Left ventricle myocardium inferior (tissue), 1 donor: ENCODE measurements at regions not wholly inside any gene's neighbourhood (a gene's known extent, or its start where the extent isn't known, plus 50 kb on each side); places are given as distances from the start of the nearest gene placed in this dataset.
"Not testable (repeated sequence)": the region's sequence is repeated elsewhere in the genome, so short reads cannot be mapped to it uniquely, and the experiment has no call there.

Experiments used
- DNase-seq: peaks from one replicate; pipeline ENCODE4 v3.0.0-alpha.2; 2020
- H3K27ac ChIP-seq: fragments of 200-600 bp; replicated peaks from 2 replicates; pipeline ENCODE4 v1.8.0; 2021
- H3K27me3 ChIP-seq: fragments of 200-600 bp; 2 replicates; pipeline ENCODE4 v1.8.0; 2021; ENCODE audit warnings: low read depth
- H3K36me3 ChIP-seq: fragments of 200-600 bp; 2 replicates; pipeline ENCODE4 v1.8.0; 2021
- H3K4me1 ChIP-seq: fragments of 200-600 bp; 2 replicates; pipeline ENCODE4 v1.8.0; 2021
- H3K4me3 ChIP-seq: fragments of 200-600 bp; 2 replicates; pipeline ENCODE4 v1.8.0; 2021; ENCODE audit warnings: mild to moderate bottlenecking, moderate library complexity
- H3K9me3 ChIP-seq: fragments of 200-600 bp; replicated peaks from 2 replicates; pipeline ENCODE4 v1.8.0; 2021
- CTCF ChIP-seq: fragments of 200-600 bp; IDR thresholded peaks from 2 replicates; pipeline ENCODE4 v1.8.0; 2021; ENCODE audit warnings: antibody characterized with exemption, mild to moderate bottlenecking, borderline replicate concordance
- intact Hi-C: fragments of 100-400 bp; cut with micrococcal nuclease; formaldehyde crosslinking; loops from one replicate; pipeline ENCODE4 v1.11.0; 2022
- donor health status: DM: no; HTN: yes; CAD: no; lungs with severe emphysema.

GRCh38 chr6:90687775-90688380 lies 101.0 kb upstream of the MAP3K7 start:
- H3K4me3 ChIP-seq = no peak overlapping the region
- H3K27ac ChIP-seq = no peak overlapping the region
- H3K9me3 ChIP-seq = no peaks in the 10 kb centered on the region
- no peak for TF ChIP-seq CTCF
- peaks cover 5% of the 10 kb centered on the region for H3K27me3 ChIP-seq
- intact Hi-C loops = no loop called here
- H3K4me1 ChIP-seq = no peaks in the 10 kb centered on the region
- no peaks in the 10 kb centered on the region for H3K36me3 ChIP-seq
- no peak for DNase-seq

GRCh38 chr6:90681863-90682262 lies 95.0 kb upstream of the MAP3K7 start:
- Histone ChIP-seq H3K4me3 (no peak overlapping the region), H3K27ac (no peak overlapping the region), H3K4me1 (no peaks in the 10 kb centered on the region), H3K36me3 (no peaks in the 10 kb centered on the region), H3K27me3 (no peaks in the 10 kb centered on the region), H3K9me3 (no peaks in the 10 kb centered on the region)
- no peak for TF ChIP-seq CTCF
- DNase-seq = no peak
- intact Hi-C loops = no loop called here

GRCh38 chr6:90678049-90678779 lies 91.3 kb upstream of the MAP3K7 start:
- H3K4me3 ChIP-seq = no peak overlapping the region
- H3K4me1 ChIP-seq = no peaks in the 10 kb centered on the region
- H3K36me3 ChIP-seq = no peaks in the 10 kb centered on the region
- no peak overlapping the region for H3K27ac ChIP-seq
- no peaks in the 10 kb centered on the region for H3K9me3 ChIP-seq
- H3K27me3 ChIP-seq = no peaks in the 10 kb centered on the region
- no peak for TF ChIP-seq CTCF
- no peak for DNase-seq
- intact Hi-C loops = no loop called here

GRCh38 chr6:90677440-90677839 lies 90.6 kb upstream of the MAP3K7 start:
- intact Hi-C loops = no loop called here
- no peak for TF ChIP-seq CTCF
- Histone ChIP-seq H3K27ac (no peak overlapping the region), H3K4me3 (no peak overlapping the region), H3K36me3 (no peaks in the 10 kb centered on the region), H3K27me3 (no peaks in the 10 kb centered on the region), H3K4me1 (no peaks in the 10 kb centered on the region), H3K9me3 (no peaks in the 10 kb centered on the region)
- DNase-seq = no peak

GRCh38 chr6:90676516-90677300 lies 89.8 kb upstream of the MAP3K7 start:
- no peak overlapping the region for H3K27ac ChIP-seq
- H3K4me3 ChIP-seq = no peak overlapping the region
- no peaks in the 10 kb centered on the region for H3K9me3 ChIP-seq
- DNase-seq = no peak
- TF ChIP-seq CTCF = no peak
- no peaks in the 10 kb centered on the region for H3K4me1 ChIP-seq
- no peaks in the 10 kb centered on the region for H3K36me3 ChIP-seq
- intact Hi-C loops = no loop called here
- H3K27me3 ChIP-seq = no peaks in the 10 kb centered on the region

GRCh38 chr6:90675107-90675506 lies 88.2 kb upstream of the MAP3K7 start:
- DNase-seq, H3K4me3 ChIP-seq, intact Hi-C loops: not testable (repeated sequence)

GRCh38 chr6:90674077-90674476 lies 87.2 kb upstream of the MAP3K7 start:
- DNase-seq, H3K36me3 ChIP-seq, H3K27ac ChIP-seq, intact Hi-C loops, H3K27me3 ChIP-seq, H3K4me3 ChIP-seq, H3K9me3 ChIP-seq, H3K4me1 ChIP-seq: not testable (repeated sequence)

More at GRCh38 chr6:90675107-90675506, 88.2 kb upstream of the MAP3K7 start:
- not testable (repeated sequence) for H3K4me1 ChIP-seq, H3K9me3 ChIP-seq, H3K27me3 ChIP-seq, H3K36me3 ChIP-seq, H3K27ac ChIP-seq
